22Rv1 (cell line): ENCODE measurements at regions not wholly inside any gene's neighbourhood (a gene's known extent, or its start where the extent isn't known, plus 50 kb on each side); places are given as distances from the start of the nearest gene placed in this dataset.

Experiments used
- H3K27ac ChIP-seq: fragments of 450-650 bp; 2 replicates; pipeline ENCODE4 v1.5.1; 2017
- CTCF ChIP-seq: fragments of 450-650 bp; IDR thresholded peaks from 2 replicates; pipeline ENCODE4 v1.5.1; 2017; ENCODE audit warnings: mild to moderate bottlenecking
- ZFX ChIP-seq: fragments of 450-650 bp; IDR thresholded peaks from 2 replicates; pipeline ENCODE4 v1.6.1; 2017; ENCODE audit warnings: antibody characterized with exemption, borderline replicate concordance

GRCh38 chr4:138935135-138935807 lies 80.3 kb upstream of the NOCT start:
- no peak overlapping the region for H3K27ac ChIP-seq
- TF ChIP-seq ZFX: no peak
- TF ChIP-seq CTCF: no peak

- no peak for TF ChIP-seq ZFX
- no peak for TF ChIP-seq CTCF
- H3K27ac ChIP-seq: no peak overlapping the region
These were observed 88.5 kb upstream of the NOCT start for GRCh38 chr4:138927072-138927471.

- TF ChIP-seq CTCF (no peak), ZFX (no peak)
- no peak overlapping the region for H3K27ac ChIP-seq
These were observed 90.1 kb upstream of the NOCT start for GRCh38 chr4:138925495-138925894.

- no peak overlapping the region for H3K27ac ChIP-seq
- TF ChIP-seq CTCF (peak; percentile 91), ZFX (no peak)
These were observed 96.3 kb upstream of the NOCT start for GRCh38 chr4:138919094-138919936.

GRCh38 chr4:138918169-138918869 lies 97.3 kb upstream of the NOCT start:
- H3K27ac ChIP-seq: no peak overlapping the region
- TF ChIP-seq CTCF (no peak), ZFX (no peak)

GRCh38 chr4:138916763-138917162 lies 98.8 kb upstream of the NOCT start:
- TF ChIP-seq CTCF (no peak), ZFX (no peak)
- H3K27ac ChIP-seq: no peak overlapping the region
